ENCODE measurements at regions not wholly inside any gene's neighbourhood (a gene's known extent, or its start where the extent isn't known, plus 50 kb on each side); places are given as distances from the start of the nearest gene placed in this dataset.
"Not testable (repeated sequence)": the region's sequence is repeated elsewhere in the genome, so short reads cannot be mapped to it uniquely, and the experiment has no call there.

- Mint-ChIP-seq H3K9me3 (peaks cover 5% of the 10 kb centered on the region), H3K27me3 (no peaks in the 10 kb centered on the region), H3K4me1 (no peaks in the 10 kb centered on the region), H3K36me3 (ENCODE audit: low read depth) (no peaks in the 10 kb centered on the region), H3K27ac (no peak overlapping the region), H3K4me3 (no peak overlapping the region)
- POLR2A ChIA-PET = no interaction called here
- CTCF ChIA-PET = no interaction called here
- DNase-seq = no peak
Observed at GRCh38 chr3:89533275-89533674, 425.9 kb downstream of the EPHA3 start.

- CTCF ChIA-PET, H3K4me1 Mint-ChIP-seq, H3K4me3 Mint-ChIP-seq: not testable (repeated sequence)
Observed at GRCh38 chr3:89554587-89554986, 447.2 kb downstream of the EPHA3 start.

DNA sequence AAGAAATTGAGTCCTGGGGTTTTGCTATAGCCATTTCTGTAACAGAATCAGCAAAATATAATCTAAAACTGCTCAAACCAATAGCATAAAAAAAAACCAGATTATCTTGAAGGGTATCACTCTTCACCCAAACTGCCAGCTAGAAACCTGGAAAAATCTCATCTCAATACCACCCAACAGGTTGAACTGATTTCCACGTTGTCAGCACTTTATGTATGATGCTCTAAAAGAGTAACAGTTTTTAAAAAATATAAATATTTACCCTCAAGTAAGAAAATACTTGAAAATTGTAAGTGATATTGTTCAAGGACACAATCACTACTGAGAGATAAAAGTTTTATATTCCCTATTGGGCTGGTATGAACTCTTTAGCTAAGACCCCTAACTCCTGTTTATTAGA is 451.3 kb downstream of the EPHA3 start:
- H3K4me1 Mint-ChIP-seq = no peaks in the 10 kb centered on the region
- H3K36me3 Mint-ChIP-seq (ENCODE audit: low read depth) = no peaks in the 10 kb centered on the region
- no peak overlapping the region for H3K4me3 Mint-ChIP-seq
- CTCF ChIA-PET = no interaction called here
- no peaks in the 10 kb centered on the region for H3K27me3 Mint-ChIP-seq
- no peak overlapping the region for H3K27ac Mint-ChIP-seq
- POLR2A ChIA-PET = no interaction called here
- peaks cover 16% of the 10 kb centered on the region for H3K9me3 Mint-ChIP-seq
- no peak for DNase-seq

More at GRCh38 chr3:89554587-89554986, 447.2 kb downstream of the EPHA3 start:
- H3K36me3 Mint-ChIP-seq (ENCODE audit: low read depth); H3K27ac Mint-ChIP-seq; DNase-seq; H3K27me3 Mint-ChIP-seq; POLR2A ChIA-PET: not testable (repeated sequence)
- peaks cover 20% of the 10 kb centered on the region for H3K9me3 Mint-ChIP-seq

GRCh38 chr3:89560568-89560967 is 453.1 kb downstream of the EPHA3 start:
- no peak for DNase-seq

GRCh38 chr3:89562373-89562772 is 455.0 kb downstream of the EPHA3 start:
- H3K36me3 Mint-ChIP-seq (ENCODE audit: low read depth) = no peaks in the 10 kb centered on the region
- H3K27me3 Mint-ChIP-seq = no peaks in the 10 kb centered on the region
- H3K27ac Mint-ChIP-seq = no peak overlapping the region
- CTCF ChIA-PET = no interaction called here
- H3K4me3 Mint-ChIP-seq = no peak overlapping the region
- no peaks in the 10 kb centered on the region for H3K4me1 Mint-ChIP-seq
- POLR2A ChIA-PET = no interaction called here
- peaks cover 11% of the 10 kb centered on the region for H3K9me3 Mint-ChIP-seq
- DNase-seq = no peak

More at GRCh38 chr3:89560568-89560967, 453.1 kb downstream of the EPHA3 start:
- ChIA-PET CTCF (no interaction called here), POLR2A (no interaction called here)
- H3K4me3 Mint-ChIP-seq = no peak overlapping the region
- no peaks in the 10 kb centered on the region for H3K36me3 Mint-ChIP-seq (ENCODE audit: low read depth)
- no peak overlapping the region for H3K27ac Mint-ChIP-seq
- no peaks in the 10 kb centered on the region for H3K27me3 Mint-ChIP-seq
- no peaks in the 10 kb centered on the region for H3K4me1 Mint-ChIP-seq
- H3K9me3 Mint-ChIP-seq = peaks cover 11% of the 10 kb centered on the region

GRCh38 chr3:89565098-89565497 is 457.7 kb downstream of the EPHA3 start:
- ChIA-PET POLR2A (no interaction called here), CTCF (no interaction called here)
- Mint-ChIP-seq H3K4me3 (no peak overlapping the region), H3K36me3 (ENCODE audit: low read depth) (no peaks in the 10 kb centered on the region), H3K9me3 (peaks cover 13% of the 10 kb centered on the region), H3K4me1 (no peaks in the 10 kb centered on the region), H3K27ac (no peak overlapping the region), H3K27me3 (no peaks in the 10 kb centered on the region)
- no peak for DNase-seq

DNA sequence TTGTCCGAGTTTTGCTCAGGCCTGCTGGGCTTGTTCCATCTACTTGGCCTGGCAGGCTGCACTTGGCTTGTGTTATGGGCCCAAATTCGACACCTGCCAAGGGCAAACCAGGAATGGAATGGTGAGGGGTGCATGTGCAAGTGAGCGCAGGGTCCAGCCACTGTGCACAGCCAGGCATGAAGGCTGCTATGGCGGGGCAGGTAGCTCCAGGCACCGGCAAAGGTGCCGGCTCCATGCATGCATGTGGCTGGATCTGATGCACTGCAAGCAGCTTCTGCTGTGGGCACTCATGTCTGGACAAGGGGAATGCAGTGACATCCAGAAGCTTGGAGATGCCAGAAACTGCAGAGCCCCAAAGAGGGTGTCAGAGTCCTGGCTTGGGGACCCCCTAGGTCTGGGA is 463.0 kb downstream of the EPHA3 start:
- Mint-ChIP-seq H3K36me3 (ENCODE audit: low read depth) (no peaks in the 10 kb centered on the region), H3K4me3 (no peak overlapping the region), H3K9me3 (peaks cover 7% of the 10 kb centered on the region), H3K27ac (no peak overlapping the region), H3K4me1 (no peaks in the 10 kb centered on the region), H3K27me3 (no peaks in the 10 kb centered on the region)
- CTCF ChIA-PET = no interaction called here
- no peak for DNase-seq
- POLR2A ChIA-PET = no interaction called here

GRCh38 chr3:89571298-89571697 is 463.9 kb downstream of the EPHA3 start:
- DNase-seq = no peak
- no peaks in the 10 kb centered on the region for H3K36me3 Mint-ChIP-seq (ENCODE audit: low read depth)
- H3K4me1 Mint-ChIP-seq = no peaks in the 10 kb centered on the region
- ChIA-PET POLR2A (no interaction called here), CTCF (no interaction called here)
- H3K27ac Mint-ChIP-seq = no peak overlapping the region
- H3K27me3 Mint-ChIP-seq = no peaks in the 10 kb centered on the region
- H3K9me3 Mint-ChIP-seq = peaks cover 7% of the 10 kb centered on the region
- H3K4me3 Mint-ChIP-seq = no peak overlapping the region

DNA sequence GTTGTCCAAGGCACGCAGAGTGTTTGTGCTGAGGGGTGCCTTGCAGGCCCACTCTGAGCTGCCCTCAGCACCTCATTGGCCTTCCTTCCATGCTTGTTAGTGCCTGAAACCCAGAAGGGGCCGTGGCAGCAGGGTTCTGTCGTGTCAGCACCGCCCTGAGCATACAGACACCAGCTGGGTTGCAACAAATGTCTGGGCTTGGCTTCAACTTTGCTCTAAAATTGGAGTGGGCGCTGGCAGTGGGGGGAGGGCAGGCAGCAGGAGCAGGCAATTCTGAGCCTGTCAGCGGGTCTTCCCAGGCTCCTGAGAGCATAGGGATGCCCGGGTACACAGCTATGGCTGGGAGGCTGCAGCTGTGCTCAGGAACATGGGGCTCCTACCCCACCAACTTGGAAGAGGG is 464.3 kb downstream of the EPHA3 start:
- H3K27ac Mint-ChIP-seq = no peak overlapping the region

DNA sequence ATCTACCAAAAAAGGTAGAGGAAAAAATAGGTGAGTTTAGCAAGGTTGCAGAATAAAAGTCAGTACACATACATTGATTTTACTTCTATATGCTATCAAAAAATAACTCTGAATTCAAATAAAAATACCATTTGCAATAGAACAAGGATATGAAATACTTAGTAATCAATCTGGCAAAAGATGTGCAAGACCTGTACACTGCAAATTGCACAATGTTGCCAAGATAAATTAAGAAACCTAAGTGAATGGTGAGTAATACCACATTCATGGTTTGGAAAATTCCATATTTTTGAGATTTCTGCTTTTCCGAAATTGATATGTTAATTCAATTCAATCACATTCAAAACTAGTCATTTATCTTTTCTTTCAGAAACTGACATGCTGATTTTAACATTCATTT is 464.8 kb downstream of the EPHA3 start:
- peaks cover 7% of the 10 kb centered on the region for H3K9me3 Mint-ChIP-seq
- ChIA-PET CTCF (no interaction called here), POLR2A (no interaction called here)
- H3K27ac Mint-ChIP-seq = no peak overlapping the region
- no peaks in the 10 kb centered on the region for H3K36me3 Mint-ChIP-seq (ENCODE audit: low read depth)
- H3K4me1 Mint-ChIP-seq = no peaks in the 10 kb centered on the region
- no peak overlapping the region for H3K4me3 Mint-ChIP-seq
- no peak for DNase-seq
- no peaks in the 10 kb centered on the region for H3K27me3 Mint-ChIP-seq

More for the DNA sequence above, 464.3 kb downstream of the EPHA3 start:
- ChIA-PET CTCF (no interaction called here), POLR2A (no interaction called here)
- Mint-ChIP-seq H3K27me3 (no peaks in the 10 kb centered on the region), H3K4me3 (no peak overlapping the region), H3K36me3 (ENCODE audit: low read depth) (no peaks in the 10 kb centered on the region), H3K4me1 (no peaks in the 10 kb centered on the region), H3K9me3 (peaks cover 7% of the 10 kb centered on the region)
- no peak for DNase-seq

DNA sequence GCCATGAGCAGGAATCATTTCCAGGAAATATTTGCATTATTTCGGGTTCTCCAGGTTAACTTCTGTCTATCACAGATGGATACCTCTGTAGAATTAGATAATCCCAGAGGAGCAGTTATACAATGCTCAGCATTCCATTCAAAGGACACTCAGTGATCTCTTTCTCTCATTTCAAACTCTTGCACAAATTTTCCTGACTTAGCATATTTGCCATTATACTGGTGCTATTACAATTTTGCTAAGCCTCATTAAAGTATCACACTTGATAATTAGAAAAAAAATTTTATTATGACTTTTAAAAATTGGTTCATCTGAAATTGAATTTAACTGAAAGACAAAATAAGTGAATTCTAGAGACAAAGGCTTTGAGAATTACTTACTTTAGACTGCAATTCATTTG is 469.0 kb downstream of the EPHA3 start:
- no peak overlapping the region for H3K27ac Mint-ChIP-seq
- no peaks in the 10 kb centered on the region for H3K4me1 Mint-ChIP-seq
- ChIA-PET CTCF (no interaction called here), POLR2A (no interaction called here)
- H3K36me3 Mint-ChIP-seq (ENCODE audit: low read depth) = no peaks in the 10 kb centered on the region
- H3K9me3 Mint-ChIP-seq = no peaks in the 10 kb centered on the region
- no peaks in the 10 kb centered on the region for H3K27me3 Mint-ChIP-seq
- no peak overlapping the region for H3K4me3 Mint-ChIP-seq
- no peak for DNase-seq

DNA sequence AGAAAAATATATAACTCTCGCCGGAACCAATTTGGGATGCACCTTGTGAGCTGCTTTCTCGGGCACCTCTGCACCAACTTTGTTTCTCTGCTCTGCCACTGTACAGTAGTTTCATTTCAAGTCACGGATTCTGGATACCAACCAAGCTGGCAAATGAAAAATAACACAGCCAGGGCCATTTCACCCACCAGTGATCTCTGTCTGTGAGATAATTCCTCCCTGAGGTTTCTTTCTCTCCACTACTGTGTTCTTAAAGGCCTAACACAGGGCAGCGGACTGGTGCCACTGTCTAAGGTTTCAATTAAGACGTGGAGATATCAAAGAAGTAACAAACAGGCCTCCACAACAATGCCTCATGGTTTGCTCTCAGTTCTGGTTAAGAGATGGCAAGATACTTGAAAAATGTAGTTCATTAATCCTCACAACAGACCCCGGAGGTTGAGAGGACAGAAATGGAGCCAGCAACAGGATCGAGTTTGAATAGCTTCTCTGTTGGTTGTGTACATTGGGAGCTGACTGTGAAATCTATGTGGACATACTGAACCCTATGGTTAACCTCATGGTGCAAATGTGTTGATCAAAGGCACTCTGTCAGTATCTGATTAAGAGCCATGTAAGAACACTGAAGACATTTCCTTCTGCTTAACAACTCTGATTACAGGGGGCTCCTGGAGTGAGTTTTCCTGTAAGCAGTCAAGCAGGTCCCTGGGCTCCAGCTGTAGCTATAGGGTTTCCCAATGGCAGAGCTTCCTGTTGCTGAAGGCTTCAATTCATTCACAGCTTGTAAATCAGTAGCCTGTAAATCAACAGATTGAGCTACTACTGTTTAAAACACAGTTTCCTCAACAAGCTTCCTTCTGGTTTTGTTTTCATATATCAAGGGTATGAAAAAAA is 470.5 kb downstream of the EPHA3 start:
- H3K9me3 Mint-ChIP-seq = no peaks in the 10 kb centered on the region
- ChIA-PET POLR2A (no interaction called here), CTCF (no interaction called here)
- H3K4me1 Mint-ChIP-seq = no peaks in the 10 kb centered on the region
- H3K36me3 Mint-ChIP-seq (ENCODE audit: low read depth) = no peaks in the 10 kb centered on the region
- no peak overlapping the region for H3K4me3 Mint-ChIP-seq
- H3K27ac Mint-ChIP-seq = no peak overlapping the region
- no peak for DNase-seq
- no peaks in the 10 kb centered on the region for H3K27me3 Mint-ChIP-seq

GRCh38 chr3:89580859-89581258 is 473.4 kb downstream of the EPHA3 start:
- H3K4me3 Mint-ChIP-seq = no peak overlapping the region
- POLR2A ChIA-PET = no interaction called here
- no peaks in the 10 kb centered on the region for H3K9me3 Mint-ChIP-seq
- CTCF ChIA-PET = no interaction called here
- no peaks in the 10 kb centered on the region for H3K27me3 Mint-ChIP-seq
- H3K36me3 Mint-ChIP-seq (ENCODE audit: low read depth) = no peaks in the 10 kb centered on the region
- no peaks in the 10 kb centered on the region for H3K4me1 Mint-ChIP-seq
- DNase-seq = no peak
- H3K27ac Mint-ChIP-seq = no peak overlapping the region

DNA sequence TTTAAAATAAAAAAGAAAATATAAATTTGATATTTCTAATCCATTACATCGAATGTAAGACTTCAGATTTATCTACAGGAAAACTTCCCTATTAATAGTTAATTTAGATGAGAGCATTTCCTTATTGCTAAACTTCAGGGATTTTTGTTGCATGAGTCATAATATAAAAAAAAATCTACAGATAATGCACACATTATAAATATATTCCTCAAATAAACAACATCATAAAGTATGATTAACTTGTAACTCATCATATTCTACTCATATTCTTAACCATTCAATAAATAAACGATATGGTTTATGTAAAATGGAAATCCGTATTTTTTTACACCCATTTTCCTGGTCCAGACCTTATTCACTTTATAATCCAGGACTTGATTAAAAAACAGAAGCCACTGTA is 477.0 kb downstream of the EPHA3 start:
- no peak for DNase-seq
- Mint-ChIP-seq H3K36me3 (ENCODE audit: low read depth) (no peaks in the 10 kb centered on the region), H3K27me3 (no peaks in the 10 kb centered on the region), H3K4me1 (no peaks in the 10 kb centered on the region), H3K27ac (no peak overlapping the region), H3K9me3 (no peaks in the 10 kb centered on the region), H3K4me3 (no peak overlapping the region)
- ChIA-PET POLR2A (no interaction called here), CTCF (no interaction called here)
